GM19238 (cell line): ENCODE measurements at regions not wholly inside any gene's neighbourhood (a gene's known extent, or its start where the extent isn't known, plus 50 kb on each side); places are given as distances from the start of the nearest gene placed in this dataset.

Experiments
- DNase-seq: peaks from one replicate; pipeline ENCODE4 v3.0.0; 2011; ENCODE audit warnings: low spot score; ENCODE audit not compliant: insufficient read length

DNA sequence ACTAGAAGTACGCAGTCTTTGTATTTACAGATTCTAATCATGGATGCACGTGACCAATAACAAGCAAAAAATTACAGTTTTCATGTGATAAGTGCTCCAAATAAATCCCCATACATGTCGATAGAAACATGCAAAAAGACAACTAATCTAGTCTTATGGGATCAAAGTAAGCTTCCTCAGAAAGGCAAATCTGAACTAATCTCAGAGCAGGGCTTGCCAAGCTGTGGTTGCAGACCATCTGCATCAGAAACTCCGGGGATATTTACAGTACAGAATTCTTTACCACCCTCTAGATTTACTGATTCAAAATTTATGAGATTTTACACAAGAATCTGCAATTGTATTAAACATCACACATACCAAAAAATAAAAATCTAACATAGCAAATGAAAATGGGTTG is 1435.5 kb downstream of the MRPL39 start:
- no peak for DNase-seq

DNA sequence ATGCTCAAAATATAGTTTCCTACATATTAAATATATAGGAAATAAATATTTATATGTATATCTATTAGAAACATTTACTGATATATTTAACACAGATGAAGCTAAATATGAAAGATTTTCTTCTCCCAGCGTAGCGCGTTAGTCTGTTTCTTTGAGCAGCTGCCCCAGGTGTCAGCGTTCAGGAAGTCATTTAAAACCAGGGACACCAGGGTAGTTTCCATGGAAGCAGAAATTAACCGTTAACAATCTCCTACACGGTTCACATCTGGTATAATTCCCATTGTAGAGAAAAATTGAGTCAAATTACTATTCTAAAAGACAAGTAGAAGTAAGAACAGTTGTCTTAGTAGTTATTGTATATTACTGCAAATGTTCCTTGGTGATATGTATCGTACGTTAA is 1443.7 kb downstream of the MRPL39 start:
- DNase-seq, result no peak

DNA sequence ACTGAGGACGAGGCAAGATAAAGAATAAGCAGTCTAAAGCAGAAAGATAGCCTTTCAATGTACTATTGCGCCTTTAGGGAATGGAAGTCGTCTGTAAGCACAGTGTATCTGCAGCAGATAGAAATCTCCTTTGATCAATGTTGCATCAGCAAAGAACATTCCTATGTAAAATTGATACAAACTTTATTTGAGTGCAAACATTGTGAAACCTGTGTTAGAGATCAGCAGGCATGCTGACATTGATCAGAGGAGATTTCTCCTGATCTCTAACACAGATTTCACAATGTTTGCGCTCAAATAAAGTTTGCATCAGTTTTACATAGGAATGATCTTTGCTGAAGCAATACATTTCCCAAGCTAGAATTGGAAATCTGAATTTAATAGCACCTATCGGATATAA is 1446.8 kb downstream of the MRPL39 start:
- DNase-seq, result no peak

DNA sequence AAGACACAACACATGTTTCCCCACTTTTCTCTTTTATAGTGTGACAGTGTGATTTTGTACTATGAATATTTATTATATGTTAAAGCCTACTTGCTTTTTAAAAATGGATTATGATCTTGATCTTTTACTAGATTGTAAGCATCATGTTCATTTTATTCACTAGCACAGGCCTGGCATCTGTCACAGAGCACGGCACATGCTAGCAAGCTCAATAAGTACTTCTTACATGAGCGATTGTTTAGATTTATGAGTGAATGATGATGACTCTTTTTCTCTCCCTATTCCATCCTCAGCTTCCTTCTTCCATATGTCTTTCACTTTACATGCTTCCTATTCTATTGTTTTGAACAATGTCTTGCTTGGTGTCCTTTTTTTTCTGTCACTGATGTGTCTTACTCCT is 1454.1 kb downstream of the MRPL39 start:
- DNase-seq, result no peak

DNA sequence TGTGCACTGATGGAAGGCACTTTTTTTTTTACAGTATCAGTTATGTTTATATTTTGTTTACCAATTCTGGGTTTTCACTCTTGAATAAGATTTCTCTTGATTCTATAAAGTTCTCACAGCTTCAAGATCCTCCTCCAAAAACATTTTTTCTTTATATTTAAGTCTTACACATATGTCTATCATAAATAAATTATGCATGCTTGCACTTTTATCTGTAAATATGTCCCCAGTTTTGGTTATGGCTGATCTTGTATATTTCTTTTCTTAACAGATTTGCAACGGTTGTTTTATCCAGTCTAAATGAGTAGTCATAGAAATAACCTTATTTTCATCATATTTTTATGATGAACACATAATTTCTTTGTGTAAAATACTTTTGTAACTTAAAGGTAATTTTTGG is 1456.5 kb downstream of the MRPL39 start:
- no peak for DNase-seq

DNA sequence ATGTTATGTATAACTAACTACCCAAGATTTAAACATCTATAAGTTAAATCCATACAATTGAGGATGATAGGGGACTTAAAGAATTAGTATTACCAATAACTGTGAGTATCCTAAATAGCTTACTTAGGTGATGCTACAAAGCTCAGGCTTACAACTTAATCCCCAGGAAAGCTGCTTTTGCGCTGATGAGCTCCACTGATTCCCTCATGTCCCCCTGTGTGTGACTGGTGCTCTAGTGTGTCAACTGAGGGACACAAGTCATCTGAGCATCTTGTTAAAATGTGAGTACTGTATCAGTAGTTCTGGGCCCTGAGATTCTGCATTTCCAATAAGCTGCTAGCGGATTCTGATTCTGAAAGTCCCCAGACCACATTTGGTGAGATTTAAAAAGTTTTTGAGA is 1458.8 kb downstream of the MRPL39 start:
- DNase-seq, result no peak

DNA sequence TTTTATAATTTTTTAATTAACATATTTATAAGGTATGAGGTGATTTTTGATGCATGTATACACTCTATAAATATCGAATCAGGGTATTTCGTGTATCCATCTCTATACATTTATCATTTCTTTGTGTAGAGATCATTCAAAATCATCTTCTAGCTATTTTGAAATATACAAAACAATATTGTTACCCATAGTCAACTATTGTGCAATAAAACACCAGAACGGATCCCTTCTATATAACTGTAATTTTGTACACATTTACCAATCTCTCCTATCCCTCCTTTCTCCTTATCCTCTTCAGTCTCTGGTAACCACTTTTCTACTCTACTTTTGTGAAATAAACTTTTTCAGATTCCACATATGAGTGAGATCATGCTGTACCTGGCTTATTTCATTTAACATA is 1459.6 kb downstream of the MRPL39 start:
- DNase-seq, result no peak

DNA sequence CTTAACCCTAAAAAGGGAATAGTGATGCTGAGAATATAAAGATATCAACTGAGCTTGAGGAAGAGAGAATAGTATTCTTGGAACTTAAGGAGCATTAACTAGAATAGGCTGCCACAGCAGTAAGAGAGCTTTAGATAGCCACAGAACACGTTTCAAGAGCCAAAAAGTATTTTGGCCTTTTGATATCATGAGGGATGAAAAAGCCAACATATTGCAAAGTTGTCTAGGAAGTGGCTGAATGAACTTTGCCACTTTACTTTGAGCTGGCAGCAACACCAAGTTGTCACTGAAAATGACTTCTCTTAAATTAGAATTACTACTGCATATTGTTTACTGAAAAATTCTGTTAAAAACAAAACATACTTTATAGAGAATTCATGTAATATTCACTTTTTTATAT is 1476.2 kb downstream of the MRPL39 start:
- DNase-seq, result no peak

DNA sequence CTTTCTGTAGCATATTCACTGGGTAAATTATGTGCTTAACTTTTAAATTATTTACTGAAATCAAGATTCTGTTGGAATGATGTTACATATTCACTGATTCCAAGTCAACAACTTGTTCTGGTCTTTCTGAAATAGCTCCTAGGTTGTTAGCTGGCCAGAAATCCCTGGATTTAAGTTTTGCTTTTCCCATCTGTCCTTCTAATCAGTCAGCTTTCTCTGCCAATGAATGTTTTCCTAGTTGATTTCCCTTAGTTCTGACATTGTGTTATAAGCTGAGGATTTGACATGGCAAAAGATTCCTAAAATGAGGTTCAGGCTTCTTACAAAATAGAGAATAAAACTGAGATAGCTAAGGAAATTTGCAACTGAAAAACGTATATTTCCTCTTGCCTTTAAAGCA is 1479.6 kb downstream of the MRPL39 start:
- DNase-seq, result no peak

DNA sequence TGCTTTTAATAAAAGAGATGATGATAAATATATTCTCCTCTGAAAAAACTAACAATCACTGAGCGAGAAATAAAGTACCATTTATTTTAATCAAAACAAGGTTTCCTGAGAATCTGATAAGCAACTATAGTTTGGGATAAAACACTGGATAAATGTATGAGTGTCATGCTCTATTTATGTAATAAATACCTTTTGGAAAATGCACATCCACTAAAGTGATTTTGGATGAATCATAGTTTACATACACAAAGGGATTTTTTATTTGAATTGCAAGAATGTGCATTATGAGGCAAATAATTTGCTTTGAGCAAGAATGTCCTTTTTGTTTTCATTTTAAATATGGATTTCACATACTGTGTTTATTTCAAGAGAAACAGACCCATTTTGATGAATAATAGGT is 1483.5 kb downstream of the MRPL39 start:
- DNase-seq, result no peak

DNA sequence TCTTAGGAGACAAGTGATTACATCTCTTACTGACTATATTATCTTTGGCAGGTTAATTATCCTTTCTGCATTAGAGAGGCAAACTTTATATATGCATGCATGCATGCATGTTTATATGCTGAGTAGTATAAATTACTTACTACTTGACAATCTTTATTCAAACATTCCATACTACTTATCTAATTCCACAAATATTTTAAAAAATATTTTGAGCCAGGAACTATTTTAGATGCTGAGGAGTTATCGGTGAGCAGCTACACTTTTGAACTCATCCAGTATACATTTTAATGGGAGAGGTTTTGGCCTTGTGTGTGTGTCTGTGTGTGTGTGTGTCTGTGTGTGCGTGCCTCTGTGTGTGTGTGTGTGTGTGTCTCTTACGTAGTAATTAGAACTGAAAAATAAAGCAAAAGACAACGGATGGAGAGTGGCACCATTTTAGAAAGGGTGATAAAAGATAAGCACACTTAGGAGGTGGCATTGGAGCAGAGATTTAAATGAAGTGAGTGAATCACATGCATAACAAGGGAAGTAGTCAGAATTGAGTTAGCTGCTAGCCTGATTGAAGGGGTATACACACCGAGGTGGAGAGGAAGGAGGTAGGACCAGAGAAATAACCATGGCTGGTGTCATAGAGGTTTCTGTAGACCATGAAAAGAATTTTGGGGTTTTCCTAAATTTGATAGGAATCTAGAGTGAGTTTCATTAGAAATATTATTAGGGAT is 1488.4 kb downstream of the MRPL39 start:
- no peak for DNase-seq

DNA sequence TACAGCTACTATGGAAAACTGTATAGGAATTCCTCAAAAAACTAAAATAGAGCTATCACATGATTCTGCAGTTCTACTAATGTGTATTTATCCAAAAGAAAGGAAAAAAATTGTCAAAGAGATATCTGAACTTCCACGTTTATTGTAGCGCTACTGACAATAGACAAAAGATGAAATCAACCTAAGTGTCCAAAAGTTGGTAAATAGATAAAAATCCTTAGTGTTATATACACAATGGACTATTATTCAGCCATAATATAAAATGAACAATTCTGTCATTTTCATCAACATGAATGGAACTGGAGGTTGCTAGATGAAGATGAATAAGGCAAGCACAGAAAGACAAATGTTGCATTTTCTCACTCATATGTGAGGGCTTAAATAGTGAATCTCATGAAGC is 1492.1 kb downstream of the MRPL39 start:
- no peak for DNase-seq

DNA sequence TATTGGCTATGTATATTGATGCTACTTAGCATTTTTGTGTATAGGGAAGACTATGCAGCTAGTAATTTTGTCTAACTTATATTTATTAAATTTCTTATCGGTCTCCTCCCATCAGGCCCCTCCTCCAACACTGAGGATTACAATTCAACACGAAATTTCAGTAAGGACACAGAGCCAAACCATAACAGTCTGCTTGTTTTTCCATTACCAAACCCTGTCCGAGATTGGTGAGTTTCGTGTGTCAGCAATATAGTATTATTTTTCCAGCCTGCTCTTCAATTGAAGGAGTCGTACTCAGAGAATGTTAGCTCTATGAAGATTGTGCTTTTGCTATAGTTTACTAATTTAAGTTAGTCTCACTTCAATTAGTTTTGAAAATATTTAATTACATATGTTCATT is 1495.3 kb downstream of the MRPL39 start:
- DNase-seq, result no peak

DNA sequence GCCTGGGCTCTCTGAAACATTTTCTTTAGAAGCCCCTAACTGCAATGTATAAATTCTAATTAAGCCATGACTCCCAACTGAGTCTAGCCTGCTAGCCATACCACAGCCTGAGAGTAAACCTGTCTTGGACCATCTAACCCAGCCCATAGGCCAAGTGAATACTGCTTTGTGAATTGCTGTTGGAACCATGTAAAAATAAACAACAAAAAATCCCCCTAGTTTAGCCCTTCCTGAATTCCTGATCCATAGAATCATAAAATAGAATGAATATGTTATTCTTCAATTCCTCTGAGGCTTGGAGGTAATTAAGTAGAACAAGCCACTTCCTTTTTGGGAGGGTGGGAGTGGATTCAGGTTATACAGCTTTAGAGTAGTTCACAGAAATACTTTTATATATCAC is 1496.4 kb downstream of the MRPL39 start:
- no peak for DNase-seq

DNA sequence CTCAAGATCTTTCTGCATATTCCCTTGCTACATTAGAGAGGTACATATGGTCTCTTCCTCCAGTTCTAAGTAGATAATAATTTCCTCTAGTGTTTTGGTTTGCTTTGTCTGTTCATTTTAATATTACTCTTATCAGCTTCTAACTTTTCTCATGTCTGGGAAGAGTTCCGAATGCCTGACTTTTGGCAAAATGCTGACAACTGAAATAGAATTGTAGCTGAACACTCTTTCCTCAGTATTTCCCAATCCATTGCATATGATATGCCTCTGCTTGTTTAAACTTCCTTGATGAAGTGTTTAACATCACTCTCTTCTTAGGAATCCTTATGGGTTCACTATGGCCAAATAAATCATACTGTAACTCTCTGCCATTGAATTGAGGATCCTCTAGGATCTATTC is 1510.1 kb downstream of the MRPL39 start:
- DNase-seq, result no peak

DNA sequence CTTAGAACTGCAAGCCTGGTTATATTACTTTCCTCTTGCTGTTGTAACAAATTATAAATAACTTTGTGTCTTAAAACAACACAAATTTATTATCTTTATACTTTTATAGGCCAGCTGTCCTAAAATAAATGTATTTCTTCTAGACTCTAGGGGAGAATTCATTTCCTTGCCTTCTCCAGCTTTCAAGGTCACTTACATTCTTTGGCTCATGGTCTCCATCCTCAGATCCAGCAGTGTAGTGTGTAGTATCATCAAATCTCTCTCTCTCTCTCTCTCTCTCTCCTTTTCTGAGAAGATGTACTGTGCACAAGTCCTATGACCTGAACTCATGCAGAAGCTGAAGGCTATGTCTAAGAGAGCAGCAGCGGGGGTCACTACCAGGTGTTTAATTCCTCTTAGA is 1510.6 kb downstream of the MRPL39 start:
- no peak for DNase-seq

DNA sequence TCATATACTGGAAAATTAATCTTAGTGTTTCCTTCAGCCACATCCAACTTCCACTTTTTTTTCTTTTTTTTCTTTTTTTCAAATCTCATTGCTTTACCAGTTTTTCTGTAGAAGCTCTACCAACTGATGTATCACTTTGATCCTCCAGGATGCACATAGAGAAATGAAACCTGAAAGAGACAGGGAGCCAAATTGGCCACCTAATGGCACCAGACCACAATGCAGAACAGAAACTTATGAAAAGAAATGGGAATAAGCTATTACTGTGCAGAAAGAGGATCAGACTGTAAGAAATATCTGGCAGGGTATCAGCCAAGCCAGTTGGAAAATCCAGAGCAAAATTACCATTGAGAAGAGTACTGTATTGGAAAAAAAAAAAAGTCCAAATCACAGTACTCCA is 1514.2 kb downstream of the MRPL39 start:
- no peak for DNase-seq

DNA sequence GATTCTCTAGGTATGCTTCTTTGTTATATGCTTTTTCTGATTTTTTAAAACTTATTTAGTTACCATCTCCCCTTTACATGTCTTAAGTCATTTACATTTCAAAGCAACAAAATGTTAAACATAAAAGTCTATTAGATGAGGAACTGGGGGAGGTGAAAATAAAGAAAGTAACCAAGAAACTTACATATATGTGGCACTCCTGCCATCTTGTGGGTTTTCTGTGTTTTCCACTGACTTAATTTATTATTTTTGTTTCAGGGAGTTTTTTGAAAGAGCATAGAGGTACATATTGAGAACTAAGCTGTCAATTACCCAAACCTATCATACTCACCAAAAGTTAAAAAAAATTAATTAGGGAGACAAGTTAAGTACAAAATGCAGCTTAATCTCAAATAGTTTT is 1531.1 kb downstream of the MRPL39 start:
- no peak for DNase-seq

DNA sequence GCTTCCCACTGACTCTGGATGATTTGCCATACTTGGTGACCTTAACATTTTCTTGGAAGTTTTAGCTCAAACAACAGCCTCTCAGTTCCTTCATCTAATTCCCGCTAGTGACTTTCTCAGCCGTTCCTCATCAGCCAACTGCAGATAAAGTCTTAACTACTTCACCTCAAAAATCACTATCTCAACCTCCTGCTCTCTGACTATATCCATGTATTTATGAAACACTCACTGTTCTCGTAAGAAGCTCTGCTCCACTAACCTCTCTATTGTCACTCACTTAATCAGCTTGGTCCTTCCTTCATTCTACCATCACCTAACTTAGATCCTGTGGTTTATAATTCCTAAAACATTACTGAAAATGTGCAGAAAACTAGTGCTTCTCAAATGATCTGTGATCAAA is 1551.6 kb downstream of the MRPL39 start:
- no peak for DNase-seq

DNA sequence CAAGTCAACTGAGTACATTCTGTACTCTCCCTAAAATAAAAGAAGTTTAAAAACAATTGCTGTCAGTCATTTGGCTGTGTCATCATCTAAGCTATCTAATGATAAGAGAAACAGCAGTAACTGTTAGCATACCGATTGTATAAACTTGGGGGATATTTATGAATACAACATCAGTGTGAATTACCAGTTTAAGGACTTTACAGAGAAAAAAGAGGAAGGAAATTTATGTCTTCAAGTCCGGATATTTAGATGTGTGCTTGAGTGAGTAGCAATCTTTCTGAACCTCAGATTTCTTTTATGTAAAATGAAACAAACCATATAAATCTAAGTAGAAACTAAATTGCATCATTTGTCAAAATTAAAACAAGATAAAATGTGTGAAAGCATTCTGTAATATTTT is 1557.0 kb downstream of the MRPL39 start:
- DNase-seq, result no peak

DNA sequence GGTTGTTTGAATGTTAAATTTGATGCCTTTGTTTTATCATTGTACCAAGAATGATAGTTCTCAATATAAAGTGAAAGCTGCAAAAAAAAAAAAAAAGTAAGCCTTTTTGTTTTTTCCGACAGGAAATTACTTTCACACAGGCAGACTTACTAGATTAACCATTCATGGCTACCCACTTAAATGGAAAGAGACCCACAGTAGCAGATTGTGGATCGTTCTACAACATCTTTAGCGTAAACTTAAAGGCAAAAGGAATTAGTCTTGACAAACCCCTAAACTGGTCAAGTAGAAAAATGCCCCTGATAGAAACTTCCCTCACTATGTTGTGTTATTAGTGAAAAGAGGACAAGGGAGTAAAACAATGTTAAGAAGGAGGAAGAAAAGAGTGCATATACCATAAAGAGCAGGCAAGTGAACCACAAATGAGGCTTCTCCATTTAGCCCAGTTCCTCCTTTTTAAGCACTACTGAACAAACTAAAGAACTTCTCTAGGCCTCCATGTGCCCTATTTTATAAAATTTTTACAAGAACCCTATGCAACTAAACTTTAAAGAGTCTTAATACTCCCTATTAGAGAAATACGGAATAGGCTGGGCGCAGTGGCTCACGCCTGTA is 1560.3 kb downstream of the MRPL39 start:
- no peak for DNase-seq

DNA sequence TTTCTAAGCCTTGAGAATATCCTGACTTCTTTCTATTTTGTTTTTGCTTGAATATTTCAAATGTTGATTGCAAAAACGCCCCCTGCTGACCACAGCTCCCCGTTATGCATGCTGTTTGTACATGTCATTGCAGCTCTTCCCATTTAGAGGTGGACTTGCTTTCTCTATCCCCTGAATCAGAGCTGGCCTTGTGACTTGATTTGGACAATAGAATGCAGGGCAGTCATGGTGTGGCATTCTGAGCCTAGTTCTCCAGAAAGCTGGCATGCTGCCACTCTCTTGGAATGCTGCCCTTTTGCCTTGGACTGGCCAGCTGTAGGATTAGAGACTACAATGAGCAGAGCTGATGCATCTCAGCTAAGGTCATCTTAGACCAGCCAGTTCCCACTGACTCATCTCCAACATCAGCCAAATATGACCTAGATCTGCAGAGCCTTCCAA is 1561.5 kb downstream of the MRPL39 start:
- peak; percentile 1 for DNase-seq

DNA sequence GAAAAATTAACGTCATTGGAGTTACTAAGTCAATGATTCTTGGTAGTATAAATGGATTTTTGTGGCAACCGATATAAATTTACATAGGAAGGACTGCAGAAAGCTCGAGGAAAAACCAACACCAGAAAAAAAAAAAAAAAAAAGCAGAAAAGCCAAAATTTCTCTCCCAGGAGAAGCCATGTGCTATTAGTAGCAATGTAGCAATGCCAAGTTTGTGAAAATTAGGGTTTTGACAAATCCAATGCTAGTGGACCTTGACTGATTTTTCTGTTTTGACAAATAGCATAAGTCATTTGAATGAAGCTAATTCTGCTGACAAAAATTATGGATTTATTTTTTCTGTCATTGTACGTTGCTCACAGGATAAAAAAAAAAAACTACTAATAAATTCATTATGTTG is 1561.9 kb downstream of the MRPL39 start:
- DNase-seq, result no peak
